ENCODE measurements at regions not wholly inside any gene's neighbourhood (a gene's known extent, or its start where the extent isn't known, plus 50 kb on each side); places are given as distances from the start of the nearest gene placed in this dataset.

DNA sequence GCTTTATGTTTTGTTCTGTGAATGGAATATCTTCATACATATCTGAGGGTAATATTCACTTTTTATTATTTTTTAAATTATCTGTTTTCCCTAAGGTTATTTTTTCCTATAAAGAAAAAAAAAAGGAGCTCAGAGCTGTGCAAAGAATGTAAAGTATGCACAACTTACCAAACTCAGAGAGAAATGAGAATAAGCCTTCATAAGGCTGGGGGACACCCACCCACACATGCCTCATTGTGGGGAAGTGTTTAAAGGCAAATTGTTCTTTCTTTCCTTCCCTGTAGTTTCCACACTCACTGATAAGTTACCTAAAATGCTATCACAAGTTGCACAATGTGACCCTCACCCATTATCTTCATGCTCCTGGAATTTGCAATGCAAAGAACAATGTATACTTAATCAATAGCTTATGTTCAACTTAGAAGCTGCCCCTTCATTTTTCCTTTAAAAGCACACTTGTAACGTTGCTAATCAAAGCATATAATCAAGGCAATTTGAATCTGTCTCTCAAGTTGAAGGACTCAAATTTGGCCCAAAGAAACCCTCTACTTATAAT, 108.1 kb downstream of the GNAT3 start:
- DNase-seq: no peak

DNA sequence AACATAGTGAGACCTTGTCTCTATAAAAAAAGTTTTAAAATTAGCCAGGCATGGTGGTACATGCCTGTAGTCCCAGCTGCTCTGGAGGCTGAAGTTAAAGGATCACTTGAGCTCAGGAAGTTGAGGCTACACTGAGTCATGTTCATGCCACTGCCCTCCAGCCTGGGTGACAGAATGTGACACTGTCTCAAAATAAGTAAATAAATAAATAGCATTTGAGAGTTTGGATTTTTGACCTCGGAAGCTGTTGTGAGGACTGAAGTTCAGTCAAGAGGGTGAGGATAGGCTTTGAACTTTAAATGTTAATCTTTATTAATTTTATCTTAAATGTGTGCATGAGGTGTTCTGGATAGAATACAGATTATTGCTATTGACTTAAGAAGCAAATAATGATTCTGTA, 110.2 kb downstream of the GNAT3 start:
- DNase-seq: no peak

DNA sequence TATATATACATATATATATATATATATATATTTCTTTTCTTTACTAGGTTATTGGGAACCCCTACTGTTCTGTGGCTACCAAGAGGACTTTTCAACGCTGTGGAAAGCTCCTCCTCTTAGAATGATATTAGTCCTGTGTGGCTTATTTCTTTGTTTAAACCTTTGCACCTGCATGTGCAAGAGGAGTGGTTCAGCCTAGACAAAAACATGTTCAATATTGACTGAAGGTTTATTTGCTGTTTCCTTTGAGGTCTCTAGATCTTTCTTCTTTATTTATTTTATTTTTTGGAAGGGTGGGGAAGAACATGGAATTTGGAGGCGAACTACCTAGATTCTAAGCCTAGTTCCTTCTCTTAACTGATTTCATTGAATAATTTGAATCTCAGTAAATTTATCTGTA, 118.1 kb downstream of the GNAT3 start:
- DNase-seq: no peak

GRCh38 chr7:80392229-80393169, 119.4 kb downstream of the GNAT3 start:
- DNase-seq: no peak

DNA sequence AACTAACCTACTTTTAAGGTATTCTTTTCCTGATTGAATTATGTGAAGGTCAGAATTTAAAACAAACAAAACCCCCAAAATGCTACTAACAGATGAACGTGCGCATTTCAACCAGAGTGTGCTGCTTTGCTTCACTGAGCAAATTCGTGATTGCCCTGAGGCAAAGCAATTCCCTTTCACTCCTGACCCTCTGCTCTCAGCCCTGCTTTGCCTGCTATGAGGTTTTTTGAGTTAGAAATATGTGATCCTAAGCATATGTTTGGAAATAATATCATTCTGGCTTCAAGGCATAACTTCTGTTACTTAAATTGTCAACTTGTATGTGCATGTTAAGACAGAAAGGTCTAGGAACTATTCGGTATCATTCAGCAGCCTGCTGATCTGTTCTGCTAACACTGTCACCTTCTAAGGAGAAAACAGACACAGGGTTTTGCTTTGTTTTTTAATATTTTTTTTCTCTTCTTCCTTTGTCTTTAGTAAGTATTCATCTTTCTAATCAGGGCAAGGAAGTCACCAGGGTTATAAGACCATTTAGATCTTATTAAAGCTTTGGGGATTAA, 124.2 kb downstream of the GNAT3 start:
- no peak for DNase-seq

DNA sequence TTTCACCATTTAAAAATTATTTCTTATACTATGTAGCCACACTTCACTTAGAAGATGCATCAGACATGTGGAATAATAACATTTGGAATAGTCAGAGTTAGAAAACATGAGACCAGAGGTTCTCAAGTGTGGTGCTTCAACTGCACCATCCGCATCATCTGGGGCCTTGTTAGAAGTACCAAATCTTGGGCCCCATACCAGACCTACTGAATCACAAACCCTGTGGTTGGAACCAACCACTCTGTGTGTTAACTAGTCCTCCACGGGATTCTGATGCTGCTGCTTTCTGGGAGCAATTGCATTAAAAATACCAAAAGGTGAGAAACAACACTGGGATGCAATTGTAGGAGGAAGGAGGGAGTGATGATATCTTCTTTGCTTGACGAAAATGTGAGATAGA, 125.2 kb downstream of the GNAT3 start:
- no peak for DNase-seq

DNA sequence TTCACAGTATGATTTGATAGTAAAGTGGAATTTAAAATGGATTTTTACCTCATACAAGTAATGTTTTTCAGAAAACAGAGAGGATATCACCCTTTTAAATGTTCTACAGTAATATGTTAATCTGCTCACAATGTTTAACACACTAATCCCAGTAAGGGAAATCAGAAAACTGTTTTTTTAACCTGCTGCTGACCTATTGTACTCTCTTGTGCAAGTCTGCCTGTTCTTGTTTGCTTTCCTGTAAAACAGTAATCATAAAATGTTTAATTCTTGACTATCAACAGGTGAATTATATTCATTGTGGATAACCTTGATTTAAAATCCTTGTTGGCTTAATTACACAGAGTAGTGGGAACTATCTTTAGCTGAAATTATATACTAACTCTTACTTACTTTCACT, 126.4 kb downstream of the GNAT3 start:
- DNase-seq: no peak

DNA sequence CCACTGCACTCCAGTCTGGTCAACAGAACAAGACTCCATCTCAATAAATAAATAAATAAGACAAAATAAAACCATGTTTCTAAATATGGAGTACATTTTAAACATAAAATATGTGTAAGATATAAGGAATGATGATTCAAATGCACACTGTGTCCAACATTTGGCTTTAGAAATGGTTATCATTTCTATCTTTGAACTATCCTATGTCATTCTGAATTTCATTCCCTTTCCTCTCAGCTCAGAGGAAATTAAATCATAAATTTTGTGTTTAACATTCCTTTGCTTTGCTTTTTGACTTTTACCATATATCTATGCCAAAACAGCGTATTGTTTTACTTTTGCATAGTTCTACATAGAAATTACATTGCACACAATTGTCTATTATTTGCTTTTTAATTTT, 130.9 kb downstream of the GNAT3 start:
- no peak for DNase-seq

- DNase-seq: no peak
Observed at GRCh38 chr7:80379034-80379982, 132.6 kb downstream of the GNAT3 start.

GRCh38 chr7:80374321-80374720, 137.5 kb downstream of the GNAT3 start:
- DNase-seq: no peak

GRCh38 chr7:80373429-80374032, 138.3 kb downstream of the GNAT3 start:
- DNase-seq: no peak

GRCh38 chr7:80372415-80372814, 139.4 kb downstream of the GNAT3 start:
- no peak for DNase-seq

DNA sequence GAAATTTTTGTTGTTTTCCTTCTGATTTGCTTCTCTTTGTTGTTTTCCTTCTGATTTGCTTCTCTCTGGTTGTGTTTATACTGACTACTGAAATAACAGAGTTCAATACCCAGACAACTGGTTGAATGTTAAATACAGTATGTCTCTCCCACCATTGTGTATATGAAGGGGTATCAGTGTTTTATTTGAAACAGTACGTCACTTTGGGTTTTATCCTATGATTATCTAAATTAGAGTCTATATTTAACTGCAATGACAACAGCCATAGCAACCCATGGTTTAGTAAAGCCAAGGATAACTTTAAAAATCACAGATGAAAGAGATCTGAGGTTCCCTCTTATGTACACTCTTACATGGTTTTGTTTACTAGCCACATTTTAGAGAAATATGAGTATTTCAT, 141.3 kb downstream of the GNAT3 start:
- no peak for DNase-seq

GRCh38 chr7:80369321-80369720, 142.5 kb downstream of the GNAT3 start:
- no peak for DNase-seq

- DNase-seq: no peak
Observed at GRCh38 chr7:80362677-80363076, 149.2 kb downstream of the GNAT3 start.

DNA sequence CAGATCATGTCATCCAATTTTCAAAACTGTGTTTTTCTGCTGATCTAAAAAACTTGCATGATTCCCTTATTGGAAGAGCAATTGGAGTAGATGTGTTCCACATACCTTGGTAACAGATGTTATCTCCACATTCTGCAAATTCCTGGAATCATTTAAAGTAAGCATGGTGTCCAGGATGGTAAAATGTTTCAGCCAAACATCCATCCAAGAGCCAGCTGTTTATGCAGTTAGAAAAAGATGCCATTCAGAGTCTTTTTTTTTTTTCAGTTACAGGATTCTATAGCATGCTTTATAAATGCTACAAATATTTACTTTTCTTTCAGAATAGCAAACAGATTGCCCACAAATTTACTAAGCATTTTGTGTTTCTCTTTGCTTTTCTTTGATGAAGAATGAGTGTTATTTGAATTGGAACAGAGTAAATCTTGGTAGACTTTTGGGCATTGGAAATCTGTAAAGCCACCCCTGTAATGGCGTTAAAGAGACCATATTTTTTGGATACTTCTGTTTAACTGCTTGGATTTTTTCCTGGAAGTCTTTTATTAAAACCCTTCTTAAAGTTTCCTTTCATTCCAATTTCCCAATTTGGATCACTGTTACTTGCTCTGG, 149.8 kb downstream of the GNAT3 start:
- DNase-seq: no peak

DNA sequence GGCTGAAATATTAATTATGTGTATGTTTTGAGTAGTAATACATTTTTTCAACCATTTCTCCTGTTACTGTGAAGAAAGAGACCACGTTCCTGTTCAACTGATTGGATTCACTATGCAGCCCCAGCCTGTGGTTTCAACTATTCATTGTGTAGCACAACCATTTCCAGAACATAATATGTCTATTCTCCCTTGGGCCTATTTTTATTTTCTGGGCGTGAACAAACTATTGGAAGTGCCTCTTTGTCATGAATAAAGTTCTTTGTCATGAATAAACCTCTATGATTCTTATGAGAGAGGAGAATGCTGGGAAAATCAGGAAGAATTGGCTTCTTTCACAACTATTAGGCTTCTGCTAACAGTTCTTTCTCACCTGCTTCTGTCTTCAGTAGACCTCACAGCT, 152.4 kb downstream of the GNAT3 start:
- DNase-seq: no peak

DNA sequence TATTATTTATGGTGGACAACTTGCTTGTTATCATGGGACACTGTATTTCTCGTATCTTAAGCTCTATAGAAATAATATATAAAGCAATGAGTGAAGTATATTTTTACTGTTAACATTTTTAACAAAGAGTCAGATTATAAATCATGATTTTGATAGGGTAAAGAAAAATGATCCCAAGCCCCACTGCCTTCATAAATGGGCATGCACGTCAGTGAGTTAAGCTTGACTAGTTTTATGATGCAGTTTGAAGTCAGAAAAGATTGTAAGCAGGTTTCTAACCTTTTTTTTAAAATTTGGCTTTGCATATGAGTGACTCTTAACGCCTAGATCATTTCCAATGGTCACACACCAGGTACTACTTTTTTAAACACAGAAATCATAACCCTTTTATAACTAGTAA, 152.8 kb downstream of the GNAT3 start:
- DNase-seq: no peak

GRCh38 chr7:80357530-80357929, 154.3 kb downstream of the GNAT3 start:
- no peak for DNase-seq

GRCh38 chr7:80350430-80350829, 161.4 kb downstream of the GNAT3 start:
- DNase-seq: no peak

DNA sequence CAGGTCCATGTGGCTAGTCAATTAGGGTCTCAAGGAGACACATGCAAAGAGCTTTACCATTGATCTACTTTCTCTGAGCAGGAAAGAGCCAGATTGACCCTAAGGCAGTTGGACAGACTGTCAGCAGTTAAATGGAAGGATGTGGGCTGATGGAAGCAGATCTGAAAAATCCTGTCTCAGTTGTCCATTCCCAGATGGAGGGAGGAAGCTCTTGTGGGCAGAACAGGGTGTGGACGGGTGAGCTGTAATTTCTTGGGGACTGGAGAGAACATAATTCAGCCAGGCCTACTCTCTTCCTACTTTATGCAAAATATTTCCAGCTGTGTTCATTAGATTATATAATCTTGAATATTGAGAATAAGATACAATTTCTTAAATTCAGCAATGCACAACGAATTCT, 163.6 kb downstream of the GNAT3 start:
- DNase-seq: no peak

DNA sequence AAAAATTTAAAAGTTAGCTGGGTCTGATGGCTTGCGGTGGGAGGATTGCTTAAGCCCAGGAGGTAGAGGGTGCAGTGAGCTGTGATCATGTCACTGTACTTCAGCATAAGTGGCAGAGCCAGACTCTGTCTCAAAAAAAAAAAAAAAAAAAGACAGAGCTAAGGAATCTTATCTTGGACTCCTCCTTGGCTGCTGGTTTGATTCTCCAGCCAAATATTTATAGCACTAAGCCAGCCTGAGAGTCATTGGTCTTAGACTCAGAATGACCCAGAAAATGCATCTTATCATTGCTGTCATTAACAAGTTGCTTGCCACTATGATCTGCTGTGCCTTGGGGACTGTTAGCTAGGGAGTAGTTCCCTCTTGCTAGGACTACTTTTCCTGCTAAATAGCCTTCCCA, 164.7 kb downstream of the GNAT3 start:
- DNase-seq: no peak

Data from CD4-positive, alpha-beta T cell treated with Interleukin-17A for 4 hours (primary cell).